ENCODE measurements at regions not wholly inside any gene's neighbourhood (a gene's known extent, or its start where the extent isn't known, plus 50 kb on each side); places are given as distances from the start of the nearest gene placed in this dataset.

GRCh38 chr20:52476074-52476750, 284.6 kb upstream of the ZFP64 start:
- Histone ChIP-seq H3K79me1 (ENCODE audit: low read depth in 1 of 2, low read length in 2 of 2) (no peaks in the 10 kb centered on the region), H3K9me1 (ENCODE audit: insufficient read depth, low read length) (no peaks in the 10 kb centered on the region), H4K5ac (ENCODE audit: low read depth, low read length) (no peak overlapping the region), H2BK20ac (ENCODE audit: low read depth, low read length) (no peak overlapping the region), H2AK5ac (ENCODE audit: low read depth, low read length) (no peak overlapping the region), H3K4me1 (ENCODE audit: control insufficient read depth, insufficient read depth, low read length) (no peaks in the 10 kb centered on the region), H3K4ac (ENCODE audit: low read depth, low read length) (no peak overlapping the region), H3K18ac (ENCODE audit: low read depth, low read length) (no peak overlapping the region), H3K14ac (replicated peaks; ENCODE audit: low read depth, low read length) (no peak overlapping the region), H2BK120ac (ENCODE audit: low read depth, low read length) (no peak overlapping the region), H3K9me3 (ENCODE audit: control insufficient read depth, insufficient read depth, low read length) (no peaks in the 10 kb centered on the region), H3K4me3 (ENCODE audit: insufficient read depth, low read depth, low read length) (no peak overlapping the region), H2AK9ac (replicated peaks; ENCODE audit: low read depth, low read length, poor library complexity) (no peak overlapping the region), H3K23ac (ENCODE audit: low read depth, low read length) (no peak overlapping the region), H2AFZ (replicated peaks; ENCODE audit: low read length, poor library complexity) (no peak overlapping the region), H2BK5ac (ENCODE audit: low read depth, low read length, poor library complexity, severe bottlenecking) (no peak overlapping the region), H3K4me2 (ENCODE audit: low read depth, low read length) (no peak overlapping the region), H4K20me1 (ENCODE audit: insufficient read depth, low read length) (no peaks in the 10 kb centered on the region), H3K9ac (ENCODE audit: low read depth, low read length) (no peak overlapping the region), H3K27me3 (ENCODE audit: control insufficient read depth, insufficient read depth, low read length) (no peaks in the 10 kb centered on the region), H4K8ac (ENCODE audit: low read depth in 2 of 2, low read length in 2 of 2) (no peak overlapping the region), H3K27ac (ENCODE audit: insufficient read depth, low read length) (no peak overlapping the region), H2BK15ac (ENCODE audit: low read depth, low read length) (no peak overlapping the region), H3K36me3 (ENCODE audit: control insufficient read depth, insufficient read depth, low read length) (no peaks in the 10 kb centered on the region), H3K56ac (ENCODE audit: extremely low read depth, insufficient read depth, low read length) (no peak overlapping the region), H4K91ac (ENCODE audit: insufficient read depth, low read depth, low read length) (no peak overlapping the region)
- ATAC-seq (ENCODE audit: low read depth) (no peak; the same call in 1 of the 2 replicates), DNase-seq (no peak)
- BruUV-seq (replicated peaks) = no TSS peak
- in situ Hi-C loops (cut with MboI; ENCODE audit: low sequenced_read_pairs) = loop anchor here (25.0 kb wide), 1 partner anchor 1461 kb away; no protein-coding TSS in a partner anchor
- WGBS, 2 experiments (ENCODE audit: extremely low coverage in 2 of 2, insufficient read length in 1 of 2) = 90% methylated on average over 2 of the region's 9 CpGs; no CpG with 5 or more reads in 1 of the 2 experiments
- CTCF ChIA-PET = no interaction called here
- TF ChIP-seq MAFK (IDR thresholded peaks at IDR 0.05; ENCODE audit: low read depth, low read length) (no peak), NFE2L2 (IDR thresholded peaks at IDR 0.05; ENCODE audit: low read depth, low read length) (no peak), MAZ (IDR thresholded peaks at IDR 0.05; ENCODE audit: borderline replicate concordance, low read depth, low read length) (no peak), FOS (IDR thresholded peaks at IDR 0.05; ENCODE audit: low read depth, low read length) (no peak), RAD21 (IDR thresholded peaks at IDR 0.05; ENCODE audit: low read length) (no peak), RCOR1 (IDR thresholded peaks at IDR 0.05; ENCODE audit: insufficient replicate concordance, low read length) (no peak), RFX5 (IDR thresholded peaks at IDR 0.05; ENCODE audit: low read depth, low read length) (no peak), POLR2A (IDR thresholded peaks at IDR 0.05; ENCODE audit: low read depth, low read length) (no peak), BHLHE40 (IDR thresholded peaks at IDR 0.05; ENCODE audit: low read depth, low read length) (no peak), CEBPB (IDR thresholded peaks at IDR 0.05; ENCODE audit: low read depth, low read length) (no peak), SMC3 (IDR thresholded peaks at IDR 0.05; ENCODE audit: low read depth, low read length) (no peak), MXI1 (IDR thresholded peaks at IDR 0.05; ENCODE audit: borderline replicate concordance, low read depth, low read length) (no peak), CHD1 (IDR thresholded peaks at IDR 0.05; ENCODE audit: low read depth, low read length) (no peak), CTCF (conservative IDR thresholded peaks at IDR 0.05; ENCODE audit: low read depth, low read length) (no peak)
- TF ChIP-seq, protein P1, sequence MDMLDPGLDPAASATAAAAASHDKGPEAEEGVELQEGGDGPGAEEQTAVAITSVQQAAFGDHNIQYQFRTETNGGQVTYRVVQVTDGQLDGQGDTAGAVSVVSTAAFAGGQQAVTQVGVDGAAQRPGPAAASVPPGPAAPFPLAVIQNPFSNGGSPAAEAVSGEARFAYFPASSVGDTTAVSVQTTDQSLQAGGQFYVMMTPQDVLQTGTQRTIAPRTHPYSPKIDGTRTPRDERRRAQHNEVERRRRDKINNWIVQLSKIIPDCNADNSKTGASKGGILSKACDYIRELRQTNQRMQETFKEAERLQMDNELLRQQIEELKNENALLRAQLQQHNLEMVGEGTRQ (IDR thresholded peaks at IDR 0.05; ENCODE audit: low read depth, low read length) = no peak
- TF ChIP-seq, protein P2, sequence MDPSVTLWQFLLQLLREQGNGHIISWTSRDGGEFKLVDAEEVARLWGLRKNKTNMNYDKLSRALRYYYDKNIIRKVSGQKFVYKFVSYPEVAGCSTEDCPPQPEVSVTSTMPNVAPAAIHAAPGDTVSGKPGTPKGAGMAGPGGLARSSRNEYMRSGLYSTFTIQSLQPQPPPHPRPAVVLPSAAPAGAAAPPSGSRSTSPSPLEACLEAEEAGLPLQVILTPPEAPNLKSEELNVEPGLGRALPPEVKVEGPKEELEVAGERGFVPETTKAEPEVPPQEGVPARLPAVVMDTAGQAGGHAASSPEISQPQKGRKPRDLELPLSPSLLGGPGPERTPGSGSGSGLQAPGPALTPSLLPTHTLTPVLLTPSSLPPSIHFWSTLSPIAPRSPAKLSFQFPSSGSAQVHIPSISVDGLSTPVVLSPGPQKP (IDR thresholded peaks at IDR 0.05; ENCODE audit: borderline replicate concordance, low read depth, low read length) = no peak
- dilution Hi-C loops (cut with HindIII; ENCODE audit: low sequenced_read_pairs, unreplicated experiment) = no loop called here
- POLR2A ChIA-PET (ENCODE audit: unreplicated experiment) = no interaction called here
- intact Hi-C loops (cut with micrococcal nuclease) = no loop called here

Data from IMR-90 (cell line).